Bronchial epithelial cell (primary cell): ENCODE measurements at regions not wholly inside any gene's neighbourhood (a gene's known extent, or its start where the extent isn't known, plus 50 kb on each side); places are given as distances from the start of the nearest gene placed in this dataset.

ENCODE experiments used
- DNase-seq: peaks from one replicate; pipeline ENCODE4 v3.0.0-alpha.2; 2010; ENCODE audit warnings: low read depth
- FAIRE-seq: peaks from 2 replicates; lab custom pipeline; 2011; peaks lifted over from hg19 to GRCh38; lab: Jason Lieb, UNC
- H3K27me3 ChIP-seq: 2 replicates; pipeline ENCODE4 v1.5.1; 2011; ENCODE audit warnings: low read length; ENCODE audit not compliant: control insufficient read depth, insufficient read depth
- H3K36me3 ChIP-seq: 2 replicates; pipeline ENCODE4 v1.5.1; 2011; ENCODE audit warnings: low read length; ENCODE audit not compliant: control insufficient read depth, insufficient read depth
- H3K4me3 ChIP-seq: 2 replicates; pipeline ENCODE4 v1.5.1; 2011; ENCODE audit warnings: mild to moderate bottlenecking, low read depth, low read length, control low read depth
- TF ChIP-seq, protein P1 (sequence below): IDR thresholded peaks from 2 replicates; pipeline ENCODE4 v1.5.1; 2011; ENCODE audit warnings: mild to moderate bottlenecking, moderate library complexity, low read length, control low read depth, inconsistent platforms; ENCODE audit not compliant: insufficient read depth, severe bottlenecking

DNA sequence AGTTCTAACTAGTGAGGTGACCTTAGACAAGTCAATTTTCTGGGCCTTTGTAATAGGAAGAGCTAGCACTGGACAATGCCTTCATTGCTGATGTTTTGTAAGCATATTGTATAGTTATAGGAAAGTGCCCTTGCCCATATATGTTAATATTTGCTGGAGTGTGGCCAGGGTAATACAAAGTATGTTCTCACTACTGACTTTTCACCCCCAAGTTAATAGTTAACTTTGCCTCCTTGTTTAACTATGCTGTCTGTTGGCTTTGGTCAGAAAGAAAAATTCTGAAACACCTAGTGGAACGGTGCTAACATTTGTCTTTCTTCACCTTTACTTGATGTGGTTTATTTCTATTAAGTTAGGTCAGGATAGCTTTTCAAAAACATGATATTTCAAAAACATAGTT, 287.4 kb upstream of the CTNNB1 start:
- no peaks in the 10 kb centered on the region for H3K27me3 ChIP-seq

DNA sequence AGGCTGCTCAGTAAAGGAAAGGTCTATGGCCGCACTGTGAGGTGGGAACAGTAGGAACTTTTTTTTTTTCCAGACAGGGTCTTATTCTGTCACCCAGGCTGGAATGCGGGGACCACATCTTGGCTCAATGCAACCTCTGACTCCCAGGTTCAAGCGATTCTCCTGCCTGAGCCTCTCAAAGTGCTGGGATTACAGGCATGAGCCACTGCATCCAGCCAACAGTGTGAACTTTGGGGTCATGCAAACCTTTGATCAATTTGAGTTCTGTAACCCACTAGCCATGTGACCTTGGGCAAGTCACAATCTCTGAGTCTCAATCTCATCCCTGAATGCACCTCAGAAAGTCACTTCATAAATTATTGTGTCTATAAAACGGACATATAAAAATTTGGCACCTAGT, 286.8 kb upstream of the CTNNB1 start:
- no peak for DNase-seq
- H3K36me3 ChIP-seq: no peaks in the 10 kb centered on the region
- TF ChIP-seq, protein P1, sequence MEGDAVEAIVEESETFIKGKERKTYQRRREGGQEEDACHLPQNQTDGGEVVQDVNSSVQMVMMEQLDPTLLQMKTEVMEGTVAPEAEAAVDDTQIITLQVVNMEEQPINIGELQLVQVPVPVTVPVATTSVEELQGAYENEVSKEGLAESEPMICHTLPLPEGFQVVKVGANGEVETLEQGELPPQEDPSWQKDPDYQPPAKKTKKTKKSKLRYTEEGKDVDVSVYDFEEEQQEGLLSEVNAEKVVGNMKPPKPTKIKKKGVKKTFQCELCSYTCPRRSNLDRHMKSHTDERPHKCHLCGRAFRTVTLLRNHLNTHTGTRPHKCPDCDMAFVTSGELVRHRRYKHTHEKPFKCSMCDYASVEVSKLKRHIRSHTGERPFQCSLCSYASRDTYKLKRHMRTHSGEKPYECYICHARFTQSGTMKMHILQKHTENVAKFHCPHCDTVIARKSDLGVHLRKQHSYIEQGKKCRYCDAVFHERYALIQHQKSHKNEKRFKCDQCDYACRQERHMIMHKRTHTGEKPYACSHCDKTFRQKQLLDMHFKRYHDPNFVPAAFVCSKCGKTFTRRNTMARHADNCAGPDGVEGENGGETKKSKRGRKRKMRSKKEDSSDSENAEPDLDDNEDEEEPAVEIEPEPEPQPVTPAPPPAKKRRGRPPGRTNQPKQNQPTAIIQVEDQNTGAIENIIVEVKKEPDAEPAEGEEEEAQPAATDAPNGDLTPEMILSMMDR: no peak
- H3K27me3 ChIP-seq: no peaks in the 10 kb centered on the region
- no peak overlapping the region for H3K4me3 ChIP-seq
- FAIRE-seq: no peak

More for the DNA sequence above, 287.4 kb upstream of the CTNNB1 start:
- TF ChIP-seq, protein P1: no peak
- Histone ChIP-seq H3K36me3 (no peaks in the 10 kb centered on the region), H3K4me3 (no peak overlapping the region)
- no peak for DNase-seq
- FAIRE-seq: no peak

DNA sequence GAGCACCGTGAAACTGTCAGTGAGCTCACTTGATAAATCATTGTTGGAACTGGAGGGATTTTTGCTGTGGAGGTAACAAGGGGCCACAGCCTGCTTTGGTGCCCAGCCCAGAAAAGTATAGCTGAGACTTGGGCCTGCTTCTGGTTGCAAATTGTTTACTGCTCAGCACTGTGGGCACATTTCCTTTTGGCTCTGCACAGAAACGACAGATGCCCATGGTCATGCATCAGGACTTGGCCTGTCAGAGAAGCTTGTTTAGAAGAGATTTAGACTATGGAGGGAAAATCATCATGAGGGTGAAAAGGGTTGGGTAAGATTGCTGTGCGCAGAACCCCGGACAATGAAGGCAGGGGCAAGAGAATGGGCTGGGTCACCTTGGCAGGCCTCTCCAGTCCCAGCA, 286.1 kb upstream of the CTNNB1 start:
- no peak for DNase-seq

DNA sequence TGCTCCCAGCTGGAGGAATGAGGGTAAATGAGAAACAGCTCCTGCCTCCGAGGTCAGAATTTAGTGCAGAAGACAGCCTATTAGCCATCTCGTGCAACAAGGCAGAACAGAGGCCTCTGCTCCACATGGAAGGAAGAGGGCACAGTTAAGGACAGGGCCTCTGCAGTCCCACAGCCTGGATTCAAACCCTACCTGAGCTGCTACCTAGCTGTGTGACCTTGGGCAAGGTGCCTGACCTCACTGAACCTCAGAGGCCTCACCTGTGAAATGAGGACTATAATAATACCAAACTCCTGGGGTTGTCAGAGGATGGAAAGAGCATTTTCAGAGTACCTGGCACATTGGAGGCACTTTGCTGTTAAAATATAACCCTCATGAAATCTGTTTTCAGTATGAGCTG, 285.7 kb upstream of the CTNNB1 start:
- Histone ChIP-seq H3K27me3 (no peaks in the 10 kb centered on the region), H3K4me3 (no peak overlapping the region), H3K36me3 (no peaks in the 10 kb centered on the region)
- DNase-seq (no peak), FAIRE-seq (no peak)
- TF ChIP-seq, protein P1: no peak

More for the DNA sequence above, 286.1 kb upstream of the CTNNB1 start:
- FAIRE-seq: no peak
- Histone ChIP-seq H3K36me3 (no peaks in the 10 kb centered on the region), H3K27me3 (no peaks in the 10 kb centered on the region), H3K4me3 (no peak overlapping the region)
- TF ChIP-seq, protein P1: no peak

DNA sequence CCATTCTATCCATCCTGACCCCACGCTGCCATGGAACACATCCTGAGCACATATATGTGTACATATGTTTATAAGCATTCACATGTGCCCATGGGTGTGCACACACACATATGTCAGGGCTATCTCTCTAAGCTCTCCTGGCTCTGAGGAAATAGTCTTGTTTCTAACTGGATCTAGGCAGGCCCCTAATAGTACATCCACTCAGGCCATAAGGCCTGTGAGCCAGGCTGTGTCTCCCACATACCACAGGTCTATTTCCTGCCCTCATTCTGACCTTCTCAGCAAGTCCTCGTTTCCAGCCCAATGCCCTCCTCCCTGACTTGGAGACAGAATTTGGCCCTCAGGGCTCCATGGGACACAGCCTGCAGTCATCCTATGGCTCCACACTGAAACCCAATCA, 284.8 kb upstream of the CTNNB1 start:
- no peaks in the 10 kb centered on the region for H3K36me3 ChIP-seq
- H3K27me3 ChIP-seq: no peaks in the 10 kb centered on the region
- FAIRE-seq: no peak
- TF ChIP-seq, protein P1: no peak
- H3K4me3 ChIP-seq: no peak overlapping the region
- no peak for DNase-seq

DNA sequence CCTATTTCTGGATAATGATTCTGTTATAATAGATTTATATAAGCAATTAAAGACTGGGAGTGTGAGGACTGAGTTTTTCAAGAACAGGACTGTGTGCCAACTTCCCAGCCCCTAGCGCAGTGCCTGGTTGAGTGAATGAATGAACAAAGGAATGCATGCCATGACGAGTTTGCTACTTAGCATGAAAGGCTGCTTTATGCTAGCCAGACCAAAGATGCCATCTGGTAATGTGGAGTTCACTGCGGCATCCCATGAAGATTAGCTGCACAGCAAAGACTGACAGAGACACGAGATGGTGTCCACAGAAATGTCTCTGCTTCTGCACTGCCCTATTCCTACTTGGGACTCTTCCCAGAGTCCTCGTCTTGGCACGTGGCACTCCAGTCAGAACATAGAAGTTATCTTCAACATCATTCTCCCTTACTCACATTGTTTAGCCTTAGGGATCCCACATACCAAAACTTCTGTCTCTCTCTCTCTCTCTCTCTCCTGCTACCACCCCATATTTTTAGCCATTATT, 283.9 kb upstream of the CTNNB1 start:
- FAIRE-seq: no peak

More for the DNA sequence above, 283.9 kb upstream of the CTNNB1 start:
- Histone ChIP-seq H3K27me3 (no peaks in the 10 kb centered on the region), H3K36me3 (no peaks in the 10 kb centered on the region), H3K4me3 (no peak overlapping the region)
- DNase-seq: no peak
- TF ChIP-seq, protein P1: no peak
